NCI-H748 (cell line): ENCODE measurements at regions not wholly inside any gene's neighbourhood (a gene's known extent, or its start where the extent isn't known, plus 50 kb on each side); places are given as distances from the start of the nearest gene placed in this dataset.

Experiments used
- DNase-seq: peaks from one replicate; lab custom pipeline; 2025; ENCODE audit not compliant: unreplicated experiment; lab: John Stamatoyannopoulos, UW

DNA sequence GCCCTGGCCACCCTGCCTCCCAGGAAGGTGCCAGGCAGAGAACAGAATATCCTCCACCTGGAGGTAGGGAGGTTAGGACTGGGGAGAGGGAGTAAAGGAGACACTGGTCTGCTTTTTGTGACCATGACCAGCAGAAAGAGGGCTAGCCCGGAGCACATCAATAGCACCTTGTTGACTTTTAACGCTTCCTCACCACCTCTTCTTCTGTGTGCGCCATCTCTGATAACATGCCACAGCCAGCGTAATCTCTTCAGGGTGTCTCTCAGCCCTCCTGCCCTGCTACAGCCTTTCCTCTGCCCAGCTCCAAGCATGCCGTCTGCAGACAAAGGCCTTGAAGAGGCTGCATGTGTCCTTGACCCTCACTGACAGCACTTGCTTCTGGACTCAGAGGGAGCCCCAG is 50.9 kb upstream of the GJA5 start:
- no peak for DNase-seq

GRCh38 chr1:147811751-147812150 is 51.3 kb upstream of the GJA5 start:
- DNase-seq = no peak

GRCh38 chr1:147812799-147813198 is 52.4 kb upstream of the GJA5 start:
- DNase-seq = no peak

DNA sequence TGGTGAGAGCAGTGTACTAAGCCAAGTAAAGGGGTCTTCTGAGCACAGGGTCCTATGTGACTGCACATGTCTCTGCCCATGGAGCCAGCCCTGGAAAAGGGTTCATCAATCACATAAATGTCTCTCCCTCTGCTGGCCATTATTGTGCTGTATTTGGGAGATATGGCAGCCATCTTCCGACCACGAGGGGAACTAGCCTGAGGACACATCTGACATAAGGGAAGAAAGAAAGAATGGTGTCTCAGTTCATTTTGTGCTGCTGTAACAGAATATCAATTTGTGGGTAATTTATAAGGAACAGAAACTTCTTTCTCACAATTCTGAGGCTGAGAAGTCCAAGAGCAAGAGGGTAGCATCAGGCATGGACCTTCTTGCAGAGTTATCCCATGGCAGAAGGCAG is 55.1 kb upstream of the GJA5 start:
- DNase-seq = no peak

- DNase-seq = no peak
Measured at GRCh38 chr1:147820761-147821297, 60.4 kb upstream of the GJA5 start.

DNA sequence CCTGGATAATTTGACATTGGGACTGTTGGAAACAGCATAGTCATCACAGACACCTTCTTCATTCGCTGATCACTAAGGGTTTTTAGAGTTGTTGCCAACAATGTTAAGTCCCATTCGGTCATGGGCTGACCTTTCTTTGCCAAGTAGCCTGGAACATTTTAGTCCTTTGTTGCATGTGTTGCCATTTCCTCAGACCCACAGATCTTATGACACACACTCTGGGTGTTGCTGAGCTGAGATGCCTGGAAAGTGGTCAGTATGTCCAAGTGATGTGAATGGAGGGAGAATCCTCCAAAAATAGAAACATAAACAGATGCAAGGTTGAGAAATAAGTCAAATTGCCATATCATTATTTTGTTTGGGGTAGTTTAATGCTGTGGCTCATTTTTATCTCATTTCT is 61.5 kb upstream of the GJA5 start:
- DNase-seq = no peak

- DNase-seq = no peak
Measured at GRCh38 chr1:147822292-147822691, 61.9 kb upstream of the GJA5 start.

- DNase-seq = no peak
Measured at GRCh38 chr1:147824001-147824400, 63.6 kb upstream of the GJA5 start.

DNA sequence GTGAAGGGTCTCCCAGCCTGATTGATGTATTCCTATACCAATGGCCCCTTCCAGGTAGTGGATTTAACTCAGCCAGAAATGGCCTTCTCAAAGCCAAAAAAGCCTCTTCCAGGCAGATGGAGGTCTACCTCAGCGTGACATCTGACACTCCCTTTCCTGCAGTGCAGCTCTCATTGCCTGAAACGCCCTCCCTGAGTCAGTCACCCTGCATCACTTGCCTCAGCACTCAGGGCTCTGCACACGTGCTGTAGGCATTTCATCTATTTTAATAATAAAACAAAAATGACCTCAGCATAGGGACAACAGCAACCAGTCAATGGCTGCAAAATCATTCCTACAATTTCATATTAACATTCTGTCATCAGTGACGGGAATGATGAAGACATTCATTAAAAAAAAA is 64.4 kb upstream of the GJA5 start:
- DNase-seq = no peak

GRCh38 chr1:147825586-147825985 is 65.2 kb upstream of the GJA5 start:
- no peak for DNase-seq

- DNase-seq = no peak
Measured at GRCh38 chr1:147826259-147826658, 65.9 kb upstream of the GJA5 start.

DNA sequence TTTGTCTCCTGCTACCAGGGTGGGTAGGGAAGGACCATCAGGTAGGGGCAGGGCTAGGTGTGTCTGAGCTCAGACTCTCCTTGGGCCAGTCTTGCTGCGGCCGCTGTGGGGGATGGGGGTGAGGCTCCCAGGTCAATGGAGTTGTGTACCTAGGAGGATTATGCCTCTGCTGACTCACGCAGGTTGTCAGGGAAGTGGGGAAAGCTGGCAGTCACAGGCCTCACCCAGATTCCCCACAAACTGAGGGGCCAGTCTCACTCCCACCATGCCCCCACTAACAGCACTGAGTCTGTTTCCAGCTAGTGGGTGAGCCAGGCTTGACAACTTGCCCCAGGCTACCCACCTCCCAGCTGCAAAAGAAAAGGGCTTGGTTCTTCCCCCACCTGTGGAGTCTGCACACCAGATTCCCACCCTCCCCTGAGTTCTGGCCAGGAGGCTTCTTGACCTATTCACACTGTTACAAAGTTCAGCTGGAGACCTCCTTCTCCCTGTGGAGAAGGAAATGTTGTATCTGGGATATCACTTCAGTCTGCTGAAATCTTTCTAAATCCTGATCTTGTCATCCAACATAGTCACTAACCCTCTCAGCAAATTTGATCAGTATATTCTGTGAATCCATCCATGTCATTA is 69.2 kb upstream of the GJA8 start:
- no peak for DNase-seq

GRCh38 chr1:147834181-147834580 is 68.4 kb upstream of the GJA8 start:
- DNase-seq = no peak

DNA sequence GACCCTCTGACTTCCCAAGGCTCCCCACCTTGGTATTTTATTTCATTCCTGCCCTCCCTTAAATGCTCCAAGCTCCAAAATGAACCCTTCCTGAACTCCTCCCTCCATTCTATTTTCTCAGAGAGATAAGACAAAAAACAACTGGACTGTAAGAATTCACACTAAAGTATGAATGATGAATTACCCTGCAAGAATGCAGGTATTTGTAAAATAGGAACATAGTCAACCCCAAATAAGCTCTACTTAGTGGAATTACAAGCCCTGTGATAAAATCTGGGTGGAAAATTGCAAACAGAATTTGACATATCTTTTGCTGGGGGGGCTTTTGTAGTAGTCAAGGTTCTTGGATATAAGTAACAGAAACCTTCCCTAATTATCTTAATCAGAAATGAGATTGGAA is 67.8 kb upstream of the GJA8 start:
- DNase-seq = no peak

GRCh38 chr1:147837129-147837963 is 65.2 kb upstream of the GJA8 start:
- DNase-seq = no peak

- DNase-seq = no peak
Measured at GRCh38 chr1:147837964-147838292, 64.7 kb upstream of the GJA8 start.

GRCh38 chr1:147840909-147841308 is 61.7 kb upstream of the GJA8 start:
- DNase-seq = no peak

- no peak for DNase-seq
Measured at GRCh38 chr1:147842578-147842977, 60.0 kb upstream of the GJA8 start.

- no peak for DNase-seq
Measured at GRCh38 chr1:147843486-147843885, 59.1 kb upstream of the GJA8 start.

- DNase-seq = no peak
Measured at GRCh38 chr1:147847831-147848230, 54.8 kb upstream of the GJA8 start.

- DNase-seq = peak; percentile 16
Measured at GRCh38 chr1:147849098-147849895, 53.3 kb upstream of the GJA8 start.

- DNase-seq = no peak
Measured at GRCh38 chr1:147850737-147851136, 51.9 kb upstream of the GJA8 start.
